HK-2 (cell line): ENCODE measurements at regions not wholly inside any gene's neighbourhood (a gene's known extent, or its start where the extent isn't known, plus 50 kb on each side); places are given as distances from the start of the nearest gene placed in this dataset.

Experiments
- DNase-seq: peaks from one replicate; pipeline ENCODE4 v3.0.0-alpha.2; 2018; ENCODE audit not compliant: unreplicated experiment

DNA sequence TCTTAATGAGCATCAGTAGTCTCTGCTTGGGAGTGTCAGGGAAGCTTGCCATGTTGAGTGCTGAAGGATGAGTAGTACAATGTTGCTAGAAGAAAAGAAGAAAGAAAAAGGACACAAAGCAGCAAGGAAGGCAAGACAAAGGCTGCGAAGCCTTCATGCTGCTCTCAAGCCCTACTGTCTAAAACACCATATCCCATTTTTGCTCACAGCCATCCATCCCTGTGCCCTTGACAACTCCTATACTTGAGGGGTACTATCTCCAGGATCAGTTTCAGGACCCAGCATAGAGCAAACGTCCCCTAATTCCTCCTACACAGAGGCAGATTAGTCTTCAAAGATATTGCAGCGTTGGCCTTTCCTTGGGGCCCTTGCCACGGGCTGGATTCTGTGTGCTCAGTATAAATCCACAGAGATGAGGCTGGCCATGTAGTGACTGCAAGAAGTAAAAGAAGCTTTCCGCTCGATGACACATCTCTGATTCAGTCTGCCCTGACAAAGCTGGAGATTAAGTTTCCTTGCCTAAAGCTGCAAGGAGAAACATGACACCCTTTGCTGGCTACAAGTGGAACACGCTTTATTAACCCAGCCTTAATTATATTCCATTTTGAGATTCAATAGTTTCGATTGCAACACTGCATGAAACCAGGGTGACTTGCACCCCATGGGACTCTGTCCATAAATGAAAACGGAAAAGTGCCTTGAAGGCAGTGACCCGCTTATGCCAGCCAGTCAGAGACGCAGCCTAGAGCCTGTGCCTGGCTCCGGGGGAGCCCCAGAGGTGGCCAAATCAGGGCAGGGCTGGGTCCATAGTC lies 304.6 kb downstream of the ACTL7B start:
- peak; percentile 27 for DNase-seq

DNA sequence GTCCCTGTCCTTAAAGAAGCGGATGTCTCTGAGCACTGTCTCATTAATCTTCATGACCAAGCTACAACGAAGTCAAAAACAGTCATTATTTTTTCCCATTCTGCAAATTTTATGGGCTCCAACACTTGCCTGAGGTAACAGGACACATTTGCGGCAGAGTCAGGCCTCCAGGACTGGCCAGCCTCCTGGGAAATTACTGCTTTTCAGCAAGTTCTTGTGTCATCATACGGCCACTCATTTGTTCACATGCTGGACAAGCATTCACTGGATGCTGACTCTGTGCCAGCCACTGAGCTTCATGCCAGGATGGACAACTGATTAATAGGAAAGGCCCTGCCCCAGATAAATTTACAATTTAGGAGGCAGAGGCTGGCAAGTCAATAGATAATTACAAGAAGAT lies 305.7 kb downstream of the ACTL7B start:
- DNase-seq = no peak

DNA sequence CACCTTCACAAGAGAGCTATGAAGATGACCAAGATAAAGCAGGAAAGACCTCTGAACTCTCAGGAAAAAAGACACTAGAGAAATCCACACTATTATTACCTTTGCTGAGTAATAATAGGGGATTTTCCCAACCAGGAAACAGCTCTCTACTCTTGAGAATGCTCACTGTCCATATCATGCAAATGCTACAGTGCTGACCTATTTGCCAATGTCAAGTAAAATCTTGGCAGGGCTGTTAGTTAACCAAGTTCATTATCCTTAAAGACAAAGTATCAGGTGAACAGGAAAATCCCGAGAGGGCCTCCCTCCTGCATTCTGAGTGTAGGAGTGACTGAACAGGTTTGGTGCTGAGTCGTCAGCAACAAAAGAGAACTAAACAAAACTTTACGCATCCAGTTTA lies 306.6 kb downstream of the ACTL7B start:
- peak; percentile 8 for DNase-seq

DNA sequence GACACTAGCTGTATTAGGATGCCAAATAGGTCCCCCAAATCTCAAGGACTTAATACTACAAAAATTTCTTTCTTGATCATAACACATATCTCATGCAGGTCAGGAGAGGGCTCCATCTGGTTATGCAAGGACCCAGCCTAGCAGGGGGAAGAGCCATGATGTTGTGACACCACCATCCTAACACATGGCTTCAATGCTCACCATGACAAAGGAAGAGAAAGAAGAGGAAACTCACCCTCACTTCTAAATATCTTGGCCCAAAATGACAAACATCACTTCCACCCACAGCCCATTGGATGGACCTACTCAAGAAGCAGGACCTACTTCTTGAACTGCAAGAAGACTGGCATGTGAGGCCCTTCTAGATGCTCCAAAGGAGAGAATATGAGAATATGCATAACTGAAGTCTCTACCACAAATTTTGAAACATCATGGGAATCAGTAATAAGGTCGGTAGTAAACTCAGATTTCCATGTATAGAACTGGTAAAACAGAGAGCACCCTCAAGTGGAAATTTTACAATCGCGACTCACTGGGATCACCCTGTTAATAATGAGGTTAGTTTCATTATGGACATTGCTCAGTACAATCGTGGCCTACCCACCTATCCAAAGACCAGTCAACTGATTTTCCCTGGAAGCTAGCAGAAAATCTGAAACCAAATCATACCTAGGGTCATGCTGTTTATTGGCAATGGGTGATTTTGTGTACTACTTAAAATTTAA lies 308.2 kb downstream of the ACTL7B start:
- no peak for DNase-seq

DNA sequence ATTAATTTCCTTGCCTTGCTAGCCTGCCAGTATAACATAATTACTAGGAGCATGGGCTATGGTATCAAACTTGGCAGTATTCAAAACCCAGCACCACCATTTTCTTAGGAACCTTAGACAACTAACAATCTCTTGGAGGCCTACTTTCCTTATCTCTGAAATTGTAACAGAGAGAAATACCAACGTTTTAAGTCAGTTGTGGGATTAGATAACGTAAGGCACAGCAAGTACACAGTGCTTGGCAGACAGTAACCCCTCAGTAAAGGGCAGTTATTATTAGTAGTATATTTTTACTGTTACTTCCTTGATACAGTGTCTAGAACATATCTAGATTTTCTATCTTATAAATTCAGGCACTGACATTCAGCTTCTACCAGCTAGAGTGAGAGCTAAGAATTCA lies 309.6 kb downstream of the ACTL7B start:
- no peak for DNase-seq

DNA sequence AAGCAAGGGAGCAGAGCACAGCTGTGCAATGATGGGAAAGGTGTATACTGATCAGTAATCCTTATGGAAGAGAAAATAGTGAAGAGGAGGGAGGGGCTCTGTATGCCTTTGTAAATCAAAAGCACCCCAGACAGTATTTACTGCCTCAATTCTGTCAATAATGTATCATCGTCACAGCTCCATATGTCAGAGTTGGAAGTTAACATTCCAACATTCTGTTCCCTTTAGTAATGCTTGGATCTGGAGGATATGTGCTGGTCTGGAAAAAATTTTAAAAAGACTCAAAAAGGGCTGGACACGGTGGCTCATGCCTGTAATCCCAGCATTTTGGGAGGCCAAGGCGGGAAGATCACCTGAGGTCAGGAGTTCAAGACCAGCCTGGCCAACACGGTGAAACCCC lies 310.4 kb downstream of the ACTL7B start:
- DNase-seq = no peak

DNA sequence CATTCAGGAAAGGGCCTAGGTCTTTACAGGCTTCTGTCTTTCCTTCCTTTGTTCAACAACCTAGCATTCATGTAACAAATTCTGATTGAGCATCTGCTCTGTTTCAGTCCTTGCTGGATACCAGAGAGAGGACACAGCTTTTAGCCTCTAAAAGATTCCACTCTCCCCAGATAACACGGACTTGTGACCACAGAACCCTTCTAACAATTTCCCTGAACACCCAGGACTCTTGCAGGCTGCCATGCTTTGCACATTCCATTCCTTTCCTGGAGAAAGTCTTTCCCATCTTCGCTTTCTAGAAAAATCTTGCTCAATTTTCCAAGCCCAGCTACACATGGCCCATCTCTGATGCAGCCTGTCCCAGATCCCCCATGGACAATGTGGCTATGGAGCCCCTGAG lies 310.9 kb downstream of the ACTL7B start:
- DNase-seq = no peak

DNA sequence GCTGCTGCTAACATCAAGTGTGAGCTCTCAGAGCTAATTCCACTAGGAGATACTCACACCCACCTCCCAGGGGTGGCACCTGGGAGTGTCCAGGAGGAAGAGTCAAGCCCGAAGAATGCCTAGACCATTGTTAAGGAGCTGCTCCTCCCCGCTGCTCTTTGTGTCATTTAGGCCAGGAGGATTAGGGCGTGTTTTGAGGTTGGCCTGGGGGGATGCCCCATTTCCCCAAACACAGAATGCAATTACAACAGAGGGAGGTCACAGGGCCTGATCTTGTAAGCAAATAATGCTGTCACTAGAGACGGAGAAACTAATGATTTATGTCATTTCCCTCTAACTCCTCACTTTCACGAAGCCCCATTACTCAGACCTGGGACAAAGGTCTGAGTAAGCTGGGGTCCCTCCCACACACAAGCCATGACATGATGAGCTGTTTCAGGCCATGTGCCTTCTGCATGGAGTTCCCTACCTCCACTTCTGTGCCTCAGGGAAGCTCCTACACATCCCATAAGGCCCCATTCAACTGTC lies 312.5 kb downstream of the ACTL7B start:
- DNase-seq = peak; percentile 18

DNA sequence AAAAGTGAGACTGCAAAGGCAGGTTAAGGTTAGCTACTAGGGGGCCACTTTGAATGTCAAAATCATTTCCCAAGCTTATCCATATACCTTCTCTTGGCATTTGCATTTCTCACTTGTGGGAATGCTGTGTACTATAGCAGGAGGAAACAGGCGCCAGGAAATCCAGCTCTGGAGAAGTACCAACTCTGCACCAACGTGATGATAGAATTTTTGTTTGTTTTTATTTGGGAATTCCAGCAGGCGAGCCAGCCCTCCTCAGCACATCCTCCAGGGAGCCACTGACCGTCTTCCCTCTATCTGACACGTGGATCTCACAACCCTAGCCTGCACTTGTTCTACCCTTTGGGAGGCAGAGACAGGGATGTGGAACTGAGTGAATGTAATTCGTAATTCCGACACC lies 318.0 kb downstream of the ACTL7B start:
- DNase-seq = no peak

DNA sequence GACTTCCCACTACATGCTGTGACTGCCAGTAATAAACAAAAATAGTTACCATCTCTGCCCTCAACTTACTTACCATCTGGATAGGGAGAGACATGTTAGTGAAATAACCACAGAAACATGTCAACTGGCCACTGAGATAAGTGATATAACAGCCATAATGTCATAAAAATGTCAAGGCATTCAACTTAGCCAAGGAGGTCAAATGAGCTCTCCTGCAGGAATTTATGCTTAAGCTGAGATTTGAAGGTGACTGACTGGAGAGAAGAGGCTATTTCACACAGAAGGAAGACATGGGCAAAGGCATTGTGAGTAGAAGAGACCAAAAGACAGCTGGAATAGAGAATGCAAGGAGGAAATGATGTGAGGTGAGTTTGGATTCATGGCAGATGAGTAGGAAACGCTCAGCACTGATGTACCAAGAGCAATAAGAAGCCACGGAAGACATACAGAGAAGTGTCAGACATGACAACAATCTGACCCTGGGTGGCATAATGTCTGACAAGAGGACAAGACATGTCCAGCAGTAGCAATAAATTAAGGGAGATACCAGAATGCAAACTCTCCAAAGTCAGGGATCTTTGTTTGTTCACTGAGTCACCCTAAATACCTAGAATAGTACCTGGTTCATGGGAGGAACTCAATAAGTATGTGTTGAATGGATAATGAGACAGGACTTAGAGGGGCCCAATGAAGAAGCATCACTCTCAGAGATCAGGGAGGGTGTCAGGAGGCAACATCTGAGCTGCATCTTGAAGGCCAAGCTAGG lies 318.8 kb downstream of the ACTL7B start:
- DNase-seq = no peak

DNA sequence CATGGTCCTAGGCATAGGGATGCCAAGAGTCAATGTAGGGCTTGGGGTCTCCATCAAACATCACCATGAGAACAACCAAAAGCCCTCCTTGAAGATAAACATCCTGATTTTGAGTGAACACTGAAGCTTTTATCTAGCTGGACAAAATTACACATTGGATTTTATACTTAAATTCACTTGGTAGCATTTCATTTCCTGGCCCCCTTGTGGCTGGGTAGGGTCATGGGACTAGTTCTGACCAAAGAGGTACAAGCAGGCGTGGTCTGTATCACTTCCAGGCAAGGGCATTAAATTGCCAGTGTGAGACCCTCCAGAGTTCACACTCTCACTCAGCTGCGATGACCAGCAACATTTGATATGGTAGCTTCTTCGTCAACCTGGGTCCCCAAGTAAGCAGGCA lies 320.3 kb downstream of the ACTL7B start:
- no peak for DNase-seq

DNA sequence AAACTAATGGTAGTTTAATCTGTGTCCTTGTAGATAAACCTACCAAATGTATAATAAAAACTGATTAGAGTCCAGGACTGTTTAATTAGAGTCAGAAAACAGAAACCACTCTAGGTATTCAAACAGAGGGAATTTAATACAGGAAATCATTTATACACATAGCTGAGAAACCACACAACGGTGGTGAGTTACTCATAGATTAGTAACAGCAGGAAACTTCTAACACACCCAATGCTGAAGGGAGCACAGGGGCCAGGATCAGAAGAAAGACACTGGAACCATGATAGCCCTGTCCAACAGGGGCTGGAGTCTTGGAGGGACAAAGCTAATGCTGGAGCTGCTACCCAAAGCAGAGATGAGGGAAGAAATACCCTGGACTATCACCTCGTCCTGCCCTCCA lies 321.0 kb downstream of the ACTL7B start:
- DNase-seq = no peak

DNA sequence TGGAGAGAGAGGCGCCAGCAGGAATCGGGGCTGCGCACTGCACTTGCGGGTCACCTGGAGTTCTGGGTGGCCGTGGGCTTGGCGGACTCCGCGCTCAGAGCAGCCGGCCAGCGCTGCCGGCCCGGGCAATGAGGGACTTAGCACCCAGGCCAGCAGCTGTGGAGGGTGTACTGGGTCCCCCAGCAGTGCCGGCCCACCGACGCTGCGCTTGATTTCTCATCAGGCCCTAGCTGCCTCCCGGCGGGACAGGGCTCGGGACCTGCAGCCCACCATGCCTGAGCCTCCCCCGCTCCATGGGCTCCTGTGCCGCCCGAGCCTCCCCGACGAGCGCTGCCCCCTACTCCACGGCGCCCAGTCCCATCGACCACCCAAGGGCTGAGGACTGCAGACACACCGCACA lies 325.6 kb downstream of the ACTL7B start:
- DNase-seq = no peak

DNA sequence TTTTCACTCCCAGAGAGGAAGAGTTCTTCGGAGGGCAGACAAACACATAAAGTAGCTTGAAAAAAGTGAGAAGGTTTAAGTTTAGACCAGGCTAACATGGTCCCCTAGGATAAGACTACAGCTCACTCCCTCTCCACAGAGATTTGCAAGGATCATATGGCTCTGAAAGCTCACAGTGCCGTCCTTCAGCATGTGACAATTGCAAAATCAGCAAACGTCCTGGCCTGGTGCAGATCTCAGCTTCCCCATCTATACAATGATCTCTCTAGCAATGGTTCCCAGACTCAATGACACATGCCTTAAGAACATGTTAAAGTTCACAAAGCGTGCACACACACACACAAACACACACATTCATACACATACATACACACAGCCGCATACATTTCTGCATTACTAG lies 327.6 kb downstream of the ACTL7B start:
- no peak for DNase-seq

DNA sequence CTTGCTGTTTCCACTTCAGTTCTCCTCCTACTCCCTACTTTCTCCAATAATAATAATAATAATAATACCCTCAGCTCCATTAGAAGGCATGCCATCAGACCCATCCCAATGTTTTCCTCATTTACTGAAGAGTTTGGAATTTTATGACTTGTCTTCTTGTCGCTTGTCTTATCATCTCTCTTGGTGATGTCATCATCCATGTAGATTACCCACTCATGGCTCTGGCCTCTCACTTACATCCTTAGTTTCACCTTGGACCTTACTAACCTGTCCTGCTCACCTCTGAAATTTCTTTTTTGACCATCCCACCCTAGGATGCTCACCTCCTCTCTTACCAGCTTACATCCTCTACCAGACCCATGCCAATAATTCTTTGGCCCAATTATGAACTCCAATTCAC lies 329.3 kb downstream of the ACTL7B start:
- no peak for DNase-seq

DNA sequence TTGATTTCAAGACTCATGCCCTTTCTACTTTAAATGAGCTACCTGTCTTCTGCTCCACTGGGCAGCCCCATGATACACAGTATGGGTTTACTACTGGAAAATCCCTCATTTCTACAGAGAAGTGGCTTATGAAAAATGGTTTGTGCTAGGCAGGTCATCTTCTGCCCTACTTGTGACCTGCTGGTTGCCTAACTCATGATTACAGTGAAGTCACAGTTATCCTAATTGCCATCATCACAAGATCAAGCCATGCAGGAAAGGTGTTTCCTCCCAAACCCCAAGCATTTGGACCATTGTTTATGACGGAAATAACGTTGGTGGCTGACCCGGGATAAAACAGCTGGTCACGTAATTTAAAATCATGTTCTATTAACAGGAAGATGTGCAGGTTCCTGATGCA lies 330.6 kb downstream of the ACTL7B start:
- no peak for DNase-seq

DNA sequence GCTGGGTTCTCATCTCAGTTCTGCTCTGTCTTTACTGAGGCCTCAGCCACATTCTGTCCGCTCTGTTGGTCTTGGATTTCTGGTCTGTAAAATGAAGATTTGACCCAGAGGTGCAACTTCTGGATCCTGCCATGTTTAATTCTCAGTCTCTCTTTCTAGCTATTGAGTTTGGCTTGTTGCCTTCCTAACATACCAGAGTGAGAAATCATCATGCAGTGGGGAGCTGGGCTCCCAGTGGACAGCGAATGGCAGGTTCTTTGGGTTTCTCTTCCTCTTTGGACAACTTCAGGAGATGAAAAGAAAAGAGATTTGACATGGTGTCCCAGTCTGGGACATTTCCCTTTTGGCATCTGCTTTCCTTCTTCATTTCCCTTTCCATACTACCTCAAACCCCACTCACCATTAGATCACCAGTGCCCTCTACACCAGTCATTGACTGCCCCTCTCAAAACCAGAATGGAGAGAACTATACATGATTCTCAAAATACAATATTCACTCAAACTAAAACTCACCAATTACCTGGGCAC lies 334.7 kb downstream of the ACTL7B start:
- no peak for DNase-seq

DNA sequence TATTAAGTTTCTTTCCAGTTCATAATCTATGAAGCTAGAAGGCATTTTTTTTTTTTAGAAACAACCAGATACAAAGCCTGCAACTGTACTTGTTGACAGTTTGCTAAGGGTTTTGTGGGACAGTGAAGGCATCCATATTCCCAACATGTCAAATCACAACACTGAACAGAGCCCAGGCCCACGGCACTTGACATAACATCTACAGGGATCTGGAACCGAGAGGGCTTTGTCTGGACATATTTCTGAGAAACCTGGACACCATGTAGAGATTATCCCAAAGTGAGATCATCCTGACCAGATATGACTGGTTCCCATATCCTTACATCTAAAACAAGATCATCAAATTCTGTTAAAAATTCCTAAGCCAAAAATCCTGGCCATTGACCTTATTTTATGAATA lies 336.3 kb downstream of the ACTL7B start:
- DNase-seq = no peak

DNA sequence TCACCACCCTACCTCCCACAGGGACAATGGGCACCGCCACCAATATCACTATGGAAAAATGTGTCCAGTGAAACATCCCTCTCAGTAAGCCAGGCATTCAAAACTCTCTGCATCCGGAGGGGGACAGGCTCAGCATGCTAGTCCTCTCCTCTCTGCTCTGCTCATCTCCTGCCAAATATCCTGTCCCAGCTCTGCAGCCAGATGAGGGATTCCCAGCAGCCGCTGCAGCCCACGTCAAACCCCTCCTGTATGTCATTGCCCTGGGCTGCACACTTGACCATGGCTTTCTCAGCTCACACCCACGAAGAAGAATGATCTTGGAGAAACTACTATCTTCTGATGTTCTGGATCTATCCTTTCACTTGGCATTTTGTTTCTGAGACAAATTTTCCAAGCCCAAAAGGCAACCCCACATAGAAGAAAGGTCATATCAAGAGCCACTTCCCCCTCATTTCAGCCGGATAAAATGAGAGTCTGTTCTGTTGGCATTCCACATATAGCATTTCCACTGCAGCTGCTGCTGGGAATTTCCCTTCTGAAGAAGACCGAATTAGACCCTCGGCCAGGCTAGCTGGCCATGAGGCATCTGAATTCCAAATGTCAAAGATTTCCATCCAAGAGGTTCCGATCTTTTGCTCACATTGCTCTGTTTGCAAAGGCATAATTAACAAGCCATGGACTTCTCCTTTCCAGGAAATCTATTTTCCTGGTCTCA lies 338.0 kb downstream of the ACTL7B start:
- DNase-seq = no peak

DNA sequence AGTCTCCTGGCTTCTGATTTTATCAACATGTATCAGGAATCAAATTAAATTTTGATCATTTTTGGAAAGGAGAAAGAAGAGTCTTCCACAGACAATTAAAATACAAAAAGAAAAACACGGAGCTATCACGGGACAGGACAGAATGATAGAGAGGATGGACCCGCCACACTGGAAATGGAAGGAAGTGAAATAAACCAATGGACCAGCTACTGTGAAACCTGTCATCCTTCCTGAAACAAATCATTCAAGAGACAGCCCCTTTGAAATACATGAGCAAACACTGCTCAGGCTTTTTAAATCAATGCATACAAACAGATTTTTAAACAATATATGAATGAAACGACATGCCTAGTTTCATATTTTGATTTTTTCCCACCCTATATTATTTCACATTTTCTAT lies 339.4 kb downstream of the ACTL7B start:
- DNase-seq = no peak

DNA sequence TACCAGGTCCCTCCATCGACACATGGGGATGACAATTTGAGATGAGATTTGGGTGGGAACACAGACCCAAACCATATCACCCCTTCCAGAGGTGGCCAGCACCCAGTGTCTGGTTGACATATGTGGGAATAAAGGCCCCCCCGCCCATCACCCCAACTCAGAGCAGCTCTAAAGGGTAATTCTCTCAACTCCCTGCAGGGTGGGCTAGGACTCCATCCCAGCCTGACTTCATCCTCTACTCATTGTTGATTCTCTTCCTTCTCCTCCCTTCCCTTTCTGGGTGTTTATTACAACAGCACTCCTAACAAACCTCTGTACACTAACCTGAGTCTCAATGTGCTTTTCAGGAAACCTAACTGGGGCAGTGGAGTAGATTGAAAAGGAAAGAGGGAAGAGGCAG lies 339.9 kb downstream of the ACTL7B start:
- no peak for DNase-seq
